ENCODE measurements at regions not wholly inside any gene's neighbourhood (a gene's known extent, or its start where the extent isn't known, plus 50 kb on each side); places are given as distances from the start of the nearest gene placed in this dataset.

GRCh38 chr21:16133248-16133647 is 403.5 kb downstream of the USP25 start:
- TF ChIP-seq POLR2A (IDR thresholded peaks at IDR 0.05; ENCODE audit: low read depth, low read length): no peak
- TF ChIP-seq POLR2AphosphoS5 (IDR thresholded peaks at IDR 0.05; ENCODE audit: low read depth, low read length): no peak
- no peak for TF ChIP-seq TAF1 (IDR thresholded peaks at IDR 0.05; ENCODE audit: borderline replicate concordance, low read depth, low read length)
- DNase-seq (ENCODE audit: insufficient read length) (no peak), FAIRE-seq (no peak)

DNA sequence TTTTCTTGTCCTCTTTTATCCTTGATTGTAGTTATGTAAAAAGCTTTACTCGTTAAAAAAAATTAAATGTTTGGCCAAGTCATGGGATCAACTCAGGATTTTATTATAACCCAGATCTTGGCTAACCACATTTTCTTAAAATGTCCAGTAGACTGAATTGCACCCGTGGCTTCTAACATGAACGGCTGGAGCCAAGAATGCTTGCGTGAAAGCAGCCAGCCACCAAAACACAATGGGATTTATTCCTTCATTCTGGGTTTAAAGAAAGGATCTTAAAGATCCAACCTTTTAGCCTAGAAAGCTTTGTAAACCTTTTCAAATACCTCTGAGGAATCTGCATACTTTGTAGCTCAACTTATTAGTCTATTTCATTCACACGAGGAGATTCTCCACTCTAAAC is 404.4 kb downstream of the USP25 start:
- DNase-seq (ENCODE audit: insufficient read length) (no peak), FAIRE-seq (no peak)
- TF ChIP-seq POLR2A (IDR thresholded peaks at IDR 0.05; ENCODE audit: low read depth, low read length): no peak
- TF ChIP-seq POLR2AphosphoS5 (IDR thresholded peaks at IDR 0.05; ENCODE audit: low read depth, low read length): no peak
- TF ChIP-seq TAF1 (IDR thresholded peaks at IDR 0.05; ENCODE audit: borderline replicate concordance, low read depth, low read length): no peak

- TF ChIP-seq TAF1 (IDR thresholded peaks at IDR 0.05; ENCODE audit: borderline replicate concordance, low read depth, low read length) (no peak), POLR2AphosphoS5 (IDR thresholded peaks at IDR 0.05; ENCODE audit: low read depth, low read length) (no peak), POLR2A (IDR thresholded peaks at IDR 0.05; ENCODE audit: low read depth, low read length) (no peak)
- DNase-seq (ENCODE audit: insufficient read length): no peak
- FAIRE-seq: no peak
These were observed 407.3 kb downstream of the USP25 start for GRCh38 chr21:16137106-16137505.

- FAIRE-seq (no peak), DNase-seq (ENCODE audit: insufficient read length) (no peak)
- TF ChIP-seq POLR2AphosphoS5 (IDR thresholded peaks at IDR 0.05; ENCODE audit: low read depth, low read length) (no peak), TAF1 (IDR thresholded peaks at IDR 0.05; ENCODE audit: borderline replicate concordance, low read depth, low read length) (no peak), POLR2A (IDR thresholded peaks at IDR 0.05; ENCODE audit: low read depth, low read length) (no peak)
These were observed 415.3 kb downstream of the USP25 start for GRCh38 chr21:16145052-16145451.

DNA sequence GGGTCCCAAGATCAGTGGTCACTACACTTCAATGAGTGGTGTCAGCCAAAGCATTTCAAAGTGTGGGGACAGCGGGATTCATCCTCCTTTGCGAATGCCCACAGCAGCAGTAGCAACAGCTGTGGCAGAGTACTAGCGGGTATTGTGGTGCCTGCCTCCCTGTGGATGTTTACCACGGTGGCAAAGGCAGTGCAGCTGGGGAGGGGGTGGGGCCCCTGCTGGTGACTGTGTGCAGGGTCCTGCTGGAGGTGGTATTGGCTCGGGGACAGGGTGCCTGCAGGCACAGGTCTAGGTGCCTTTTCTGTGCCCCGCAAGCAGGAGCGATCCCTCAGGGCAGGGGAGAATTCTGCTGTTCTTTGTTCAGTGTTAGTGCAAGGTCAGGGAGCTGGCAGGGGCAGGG is 415.7 kb downstream of the USP25 start:
- DNase-seq (ENCODE audit: insufficient read length): no peak

GRCh38 chr21:16154321-16154720 is 424.5 kb downstream of the USP25 start:
- DNase-seq (ENCODE audit: insufficient read length) (no peak), FAIRE-seq (no peak)
- no peak for TF ChIP-seq TAF1 (IDR thresholded peaks at IDR 0.05; ENCODE audit: borderline replicate concordance, low read depth, low read length)
- TF ChIP-seq POLR2A (IDR thresholded peaks at IDR 0.05; ENCODE audit: low read depth, low read length): no peak
- TF ChIP-seq POLR2AphosphoS5 (IDR thresholded peaks at IDR 0.05; ENCODE audit: low read depth, low read length): no peak

More for the DNA sequence above, 415.7 kb downstream of the USP25 start:
- no peak for FAIRE-seq
- TF ChIP-seq POLR2AphosphoS5 (IDR thresholded peaks at IDR 0.05; ENCODE audit: low read depth, low read length) (no peak), POLR2A (IDR thresholded peaks at IDR 0.05; ENCODE audit: low read depth, low read length) (no peak), TAF1 (IDR thresholded peaks at IDR 0.05; ENCODE audit: borderline replicate concordance, low read depth, low read length) (no peak)

- TF ChIP-seq POLR2A (IDR thresholded peaks at IDR 0.05; ENCODE audit: low read depth, low read length) (no peak), POLR2AphosphoS5 (IDR thresholded peaks at IDR 0.05; ENCODE audit: low read depth, low read length) (no peak), TAF1 (IDR thresholded peaks at IDR 0.05; ENCODE audit: borderline replicate concordance, low read depth, low read length) (no peak)
- DNase-seq (ENCODE audit: insufficient read length) (no peak), FAIRE-seq (no peak)
These were observed 425.3 kb downstream of the USP25 start for GRCh38 chr21:16154951-16155635.

DNA sequence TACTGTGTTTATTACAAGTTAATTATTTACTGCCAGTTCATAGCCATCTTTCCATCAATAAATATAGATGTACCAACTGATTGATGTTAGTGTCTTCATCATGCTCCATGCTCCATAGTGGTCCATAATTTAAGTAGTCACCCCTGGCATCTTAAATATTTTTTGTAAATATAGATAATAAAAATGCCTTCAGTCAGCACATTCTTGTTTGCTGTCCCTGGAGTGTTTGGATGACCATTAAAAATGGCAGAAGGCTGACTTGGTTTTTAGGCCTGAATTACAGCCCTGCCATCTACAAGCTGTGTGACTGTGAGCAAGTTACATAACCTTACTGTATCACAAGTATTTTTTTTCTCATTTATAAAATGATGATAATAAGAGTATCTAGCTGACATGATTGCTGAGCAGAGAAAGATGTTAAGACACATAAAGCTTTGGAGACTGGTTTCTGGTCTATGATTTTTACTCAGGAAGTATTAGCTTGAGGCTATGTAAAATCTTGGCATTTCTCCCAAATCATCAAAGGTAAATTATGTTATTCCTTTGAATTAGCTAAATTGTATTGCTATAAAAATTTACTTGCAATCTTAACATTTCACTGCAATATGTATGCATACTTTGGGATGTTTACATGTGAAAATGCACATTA is 427.2 kb downstream of the USP25 start:
- TF ChIP-seq POLR2AphosphoS5 (IDR thresholded peaks at IDR 0.05; ENCODE audit: low read depth, low read length): no peak
- DNase-seq (ENCODE audit: insufficient read length) (no peak), FAIRE-seq (no peak)

GRCh38 chr21:16159213-16159970 is 429.6 kb downstream of the USP25 start:
- FAIRE-seq (no peak), DNase-seq (ENCODE audit: insufficient read length) (no peak)
- TF ChIP-seq POLR2AphosphoS5 (IDR thresholded peaks at IDR 0.05; ENCODE audit: low read depth, low read length) (no peak), POLR2A (IDR thresholded peaks at IDR 0.05; ENCODE audit: low read depth, low read length) (no peak), TAF1 (IDR thresholded peaks at IDR 0.05; ENCODE audit: borderline replicate concordance, low read depth, low read length) (no peak)

DNA sequence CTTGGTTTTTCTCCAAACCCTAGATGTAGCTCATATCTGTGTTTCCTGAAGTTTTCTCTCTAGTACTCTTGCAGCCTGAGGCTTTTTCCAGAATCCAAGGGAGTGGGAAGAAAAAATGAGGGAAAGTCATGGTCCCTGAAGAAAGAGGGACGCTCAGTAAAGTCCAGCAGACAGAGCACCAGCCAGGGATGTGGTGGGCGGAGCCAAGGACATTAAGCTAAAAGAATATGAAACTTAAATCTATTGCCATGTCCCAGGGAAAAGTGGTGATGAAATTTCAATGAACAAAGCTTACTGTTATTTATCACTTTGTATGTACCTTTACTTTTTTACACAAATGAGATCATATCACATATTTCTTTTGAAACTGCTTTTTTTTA is 430.2 kb downstream of the USP25 start:
- TF ChIP-seq POLR2AphosphoS5 (IDR thresholded peaks at IDR 0.05; ENCODE audit: low read depth, low read length) (no peak), POLR2A (IDR thresholded peaks at IDR 0.05; ENCODE audit: low read depth, low read length) (no peak), TAF1 (IDR thresholded peaks at IDR 0.05; ENCODE audit: borderline replicate concordance, low read depth, low read length) (no peak)
- FAIRE-seq: no peak
- no peak for DNase-seq (ENCODE audit: insufficient read length)

GRCh38 chr21:16162953-16163352 is 433.2 kb downstream of the USP25 start:
- FAIRE-seq (no peak), DNase-seq (ENCODE audit: insufficient read length) (no peak)
- TF ChIP-seq POLR2AphosphoS5 (IDR thresholded peaks at IDR 0.05; ENCODE audit: low read depth, low read length) (no peak), TAF1 (IDR thresholded peaks at IDR 0.05; ENCODE audit: borderline replicate concordance, low read depth, low read length) (no peak), POLR2A (IDR thresholded peaks at IDR 0.05; ENCODE audit: low read depth, low read length) (no peak)

DNA sequence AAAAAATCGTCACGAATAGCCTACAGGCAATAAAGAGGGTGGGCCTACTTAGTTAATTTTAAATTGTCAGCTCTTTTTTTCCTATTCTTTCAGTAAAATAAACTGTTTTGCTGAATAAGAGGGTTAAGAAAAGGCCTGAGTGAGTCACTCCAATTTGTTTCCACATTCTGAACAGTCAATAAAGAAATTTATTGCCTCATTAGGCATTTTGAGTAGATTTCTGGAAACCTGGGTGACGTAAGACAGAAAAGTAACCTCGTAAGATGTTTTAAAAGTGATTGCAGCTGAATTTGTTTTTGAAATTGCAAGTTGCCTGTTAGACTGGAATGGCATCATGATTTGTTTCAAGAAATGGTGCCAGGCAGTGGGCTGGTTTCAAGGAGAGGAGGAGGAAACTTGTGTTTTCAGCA is 439.3 kb downstream of the USP25 start:
- FAIRE-seq: no peak
- no peak for DNase-seq (ENCODE audit: insufficient read length)
- no peak for TF ChIP-seq POLR2AphosphoS5 (IDR thresholded peaks at IDR 0.05; ENCODE audit: low read depth, low read length)
- no peak for TF ChIP-seq TAF1 (IDR thresholded peaks at IDR 0.05; ENCODE audit: borderline replicate concordance, low read depth, low read length)
- TF ChIP-seq POLR2A (IDR thresholded peaks at IDR 0.05; ENCODE audit: low read depth, low read length): no peak

Measured in GM12892 (cell line).